ENCODE measurements at regions not wholly inside any gene's neighbourhood (a gene's known extent, or its start where the extent isn't known, plus 50 kb on each side); places are given as distances from the start of the nearest gene placed in this dataset.
"Not testable (repeated sequence)": the region's sequence is repeated elsewhere in the genome, so short reads cannot be mapped to it uniquely, and the experiment has no call there.

- no peak for DNase-seq (ENCODE audit: low spot score)
Measured at GRCh38 chr5:89208811-89209210, 325.8 kb upstream of the MEF2C start.

- DNase-seq (ENCODE audit: low spot score), result peak; percentile 10
Measured at GRCh38 chr5:89208392-89208791, 325.4 kb upstream of the MEF2C start.

GRCh38 chr5:89204756-89205155, 321.8 kb upstream of the MEF2C start:
- DNase-seq (ENCODE audit: low spot score), result no peak

GRCh38 chr5:89203611-89204010, 320.6 kb upstream of the MEF2C start:
- no peak for DNase-seq (ENCODE audit: low spot score)

- DNase-seq (ENCODE audit: low spot score), result no peak
Measured at GRCh38 chr5:89200899-89201298, 317.9 kb upstream of the MEF2C start.

- DNase-seq (ENCODE audit: low spot score), result no peak
Measured at GRCh38 chr5:89199306-89199705, 316.3 kb upstream of the MEF2C start.

GRCh38 chr5:89191374-89191773, 308.4 kb upstream of the MEF2C start:
- no peak for DNase-seq (ENCODE audit: low spot score)

GRCh38 chr5:89190515-89191265, 307.7 kb upstream of the MEF2C start:
- DNase-seq (ENCODE audit: low spot score), result no peak

- no peak for DNase-seq (ENCODE audit: low spot score)
Measured at GRCh38 chr5:89187883-89188465, 305.0 kb upstream of the MEF2C start.

GRCh38 chr5:89187268-89187667, 304.3 kb upstream of the MEF2C start:
- DNase-seq (ENCODE audit: low spot score), result no peak

GRCh38 chr5:89181546-89181945, 298.6 kb upstream of the MEF2C start:
- no peak for DNase-seq (ENCODE audit: low spot score)

GRCh38 chr5:89179731-89180130, 296.7 kb upstream of the MEF2C start:
- no peak for DNase-seq (ENCODE audit: low spot score)

GRCh38 chr5:89178541-89178940, 295.6 kb upstream of the MEF2C start:
- DNase-seq (ENCODE audit: low spot score), result no peak

GRCh38 chr5:89173528-89173927, 290.5 kb upstream of the MEF2C start:
- DNase-seq (ENCODE audit: low spot score), result no peak

- no peak for DNase-seq (ENCODE audit: low spot score)
Measured at GRCh38 chr5:89168766-89169165, 285.8 kb upstream of the MEF2C start.

GRCh38 chr5:89164703-89165102, 281.7 kb upstream of the MEF2C start:
- not testable (repeated sequence) for DNase-seq (ENCODE audit: low spot score)

- DNase-seq (ENCODE audit: low spot score), result no peak
Measured at GRCh38 chr5:89156226-89156625, 273.2 kb upstream of the MEF2C start.

GRCh38 chr5:89147031-89147430, 264.0 kb upstream of the MEF2C start:
- no peak for DNase-seq (ENCODE audit: low spot score)

GRCh38 chr5:89137148-89137547, 254.2 kb upstream of the MEF2C start:
- DNase-seq (ENCODE audit: low spot score), result no peak

- no peak for DNase-seq (ENCODE audit: low spot score)
Measured at GRCh38 chr5:89133975-89134374, 251.0 kb upstream of the MEF2C start.

- no peak for DNase-seq (ENCODE audit: low spot score)
Measured at GRCh38 chr5:89133129-89133528, 250.1 kb upstream of the MEF2C start.

- DNase-seq (ENCODE audit: low spot score), result no peak
Measured at GRCh38 chr5:89130851-89131250, 247.9 kb upstream of the MEF2C start.

- no peak for DNase-seq (ENCODE audit: low spot score)
Measured at GRCh38 chr5:89129941-89130340, 247.0 kb upstream of the MEF2C start.
